Natural killer cell (primary cell): ENCODE measurements at regions not wholly inside any gene's neighbourhood (a gene's known extent, or its start where the extent isn't known, plus 50 kb on each side); places are given as distances from the start of the nearest gene placed in this dataset.

Experiments
- ATAC-seq, 3 donors: fragments of 150-1000 bp in 2 of 3; fragments of 200-7000 bp in 1 of 3; cut with Tn5 transposase; 1 replicate in 1 of 3; 2 replicates in 2 of 3; pipeline ENCODE4 v1.10.0; 2021; ENCODE audit warnings: mild to moderate bottlenecking in 2 of 3, moderate library complexity in 2 of 3
- DNase-seq, 2 donors: peaks; one replicate each; pipeline versions ENCODE4 v3.0.0 to v3.0.0-alpha.2; 2013 to 2021; ENCODE audit warnings: mixed read lengths in 1 of 2
- H3K27ac ChIP-seq: one replicate; pipeline ENCODE4 v1.5.1; 2013; ENCODE audit warnings: mild to moderate bottlenecking, low read length
- H3K27me3 ChIP-seq: one replicate; pipeline ENCODE4 v1.6.1; 2013; ENCODE audit warnings: low read length; ENCODE audit not compliant: control insufficient read depth, insufficient read depth
- H3K36me3 ChIP-seq: one replicate; pipeline ENCODE4 v1.6.1; 2013; ENCODE audit warnings: low read length; ENCODE audit not compliant: control insufficient read depth, insufficient read depth
- H3K4me1 ChIP-seq: one replicate; pipeline ENCODE4 v1.6.1; 2013; ENCODE audit warnings: low read length; ENCODE audit not compliant: control insufficient read depth, insufficient read depth
- H3K4me3 ChIP-seq: one replicate; pipeline ENCODE4 v1.5.1; 2013; ENCODE audit warnings: low read length
- H3K9me3 ChIP-seq: one replicate; pipeline ENCODE4 v1.6.1; 2013; ENCODE audit warnings: low read length; ENCODE audit not compliant: control insufficient read depth, insufficient read depth
- H3K27ac Mint-ChIP-seq, 2 donors: one replicate each; pipeline ENCODE4 v1.8.0; 2022; ENCODE audit warnings: mild to moderate bottlenecking in 2 of 2, mixed read lengths in 2 of 2, moderate library complexity in 1 of 2
- H3K27me3 Mint-ChIP-seq, 2 donors: one replicate each; pipeline ENCODE4 v1.8.0; 2022; ENCODE audit warnings: low read depth in 2 of 2, mixed read lengths in 2 of 2
- H3K36me3 Mint-ChIP-seq: one replicate; pipeline ENCODE4 v1.8.0; 2022; ENCODE audit warnings: mixed read lengths
- H3K4me1 Mint-ChIP-seq, 2 donors: one replicate each; pipeline ENCODE4 v1.8.0; 2022; ENCODE audit warnings: mixed read lengths in 2 of 2
- H3K4me3 Mint-ChIP-seq: one replicate; pipeline ENCODE4 v1.8.0; 2022; ENCODE audit warnings: mild to moderate bottlenecking, moderate library complexity, mixed read lengths
- H3K9me3 Mint-ChIP-seq, 2 donors: one replicate each; pipeline ENCODE4 v1.8.0; 2022; ENCODE audit warnings: mixed read lengths in 2 of 2
- CTCF ChIP-seq: fragments of 200-600 bp; IDR thresholded peaks from one replicate; pipeline ENCODE4 v1.8.0; 2022; ENCODE audit warnings: antibody characterized with exemption
- WGBS: methylation state at CpG from one replicate; pipeline ENCODE4 v1.1.7; 2013; ENCODE audit warnings: missing lambda C conversion rate; ENCODE audit not compliant: insufficient coverage; 5-methylcytosine and 5-hydroxymethylcytosine counted together
- intact Hi-C: fragments of 100-400 bp; cut with micrococcal nuclease; formaldehyde crosslinking; loops from one replicate; pipeline ENCODE4 v1.14.2; 2022

GRCh38 chr13:83350569-83350968, 531.7 kb downstream of the SLITRK1 start:
- H3K27me3 ChIP-seq, result no peaks in the 10 kb centered on the region
- Mint-ChIP-seq H3K9me3 (peaks cover 10 to 16% of the 10 kb centered on the region in 2 donors), H3K36me3 (no peaks in the 10 kb centered on the region), H3K27me3 (no peaks in the 10 kb centered on the region), H3K4me3 (no peak overlapping the region), H3K27ac (no peak overlapping the region), H3K4me1 (no peaks in the 10 kb centered on the region)
- no peak for TF ChIP-seq CTCF
- H3K9me3 ChIP-seq, result no peaks in the 10 kb centered on the region
- no peak for ATAC-seq
- DNase-seq, result no peak
- intact Hi-C loops, result no loop called here
- no peaks in the 10 kb centered on the region for H3K4me1 ChIP-seq
- H3K4me3 ChIP-seq, result no peak overlapping the region
- WGBS, result 91% methylated on average over 2 of the region's 2 CpGs
- H3K27ac ChIP-seq, result no peak overlapping the region
- no peaks in the 10 kb centered on the region for H3K36me3 ChIP-seq

GRCh38 chr13:83344518-83344917, 537.8 kb downstream of the SLITRK1 start:
- peaks cover 18 to 25% of the 10 kb centered on the region in 2 donors for H3K9me3 Mint-ChIP-seq
- Histone ChIP-seq H3K9me3 (peaks cover 4% of the 10 kb centered on the region), H3K27ac (no peak overlapping the region), H3K27me3 (no peaks in the 10 kb centered on the region), H3K4me3 (no peak overlapping the region), H3K4me1 (no peaks in the 10 kb centered on the region), H3K36me3 (no peaks in the 10 kb centered on the region)
- peaks cover 15% of the 10 kb centered on the region for H3K36me3 Mint-ChIP-seq
- 100% methylated on average over 1 of the region's 2 CpGs for WGBS
- ATAC-seq (no peak), DNase-seq (no peak)
- no peaks in the 10 kb centered on the region for H3K27me3 Mint-ChIP-seq
- no peak overlapping the region for H3K27ac Mint-ChIP-seq
- no peaks in the 10 kb centered on the region for H3K4me1 Mint-ChIP-seq
- intact Hi-C loops, result no loop called here
- TF ChIP-seq CTCF, result no peak
- no peak overlapping the region for H3K4me3 Mint-ChIP-seq

- DNase-seq, result no peak
- H3K27ac Mint-ChIP-seq, result no peak overlapping the region
- no peaks in the 10 kb centered on the region for H3K4me1 Mint-ChIP-seq
- no peaks in the 10 kb centered on the region for H3K27me3 Mint-ChIP-seq
- Histone ChIP-seq H3K27ac (no peak overlapping the region), H3K36me3 (no peaks in the 10 kb centered on the region), H3K4me3 (no peak overlapping the region), H3K27me3 (no peaks in the 10 kb centered on the region), H3K4me1 (no peaks in the 10 kb centered on the region), H3K9me3 (peaks cover 4% of the 10 kb centered on the region)
- H3K4me3 Mint-ChIP-seq, result no peak overlapping the region
- peaks cover 14% of the 10 kb centered on the region in 2 donors for H3K9me3 Mint-ChIP-seq
- no peak for TF ChIP-seq CTCF
- ATAC-seq, result no peak
- intact Hi-C loops, result no loop called here
- WGBS, result 95% methylated on average over 1 of the region's 2 CpGs
- peaks cover 15% of the 10 kb centered on the region for H3K36me3 Mint-ChIP-seq
These were observed 542.1 kb downstream of the SLITRK1 start for GRCh38 chr13:83340170-83340569.

GRCh38 chr13:83333614-83334388, 548.5 kb downstream of the SLITRK1 start:
- 78% methylated on average over 5 of the region's 7 CpGs for WGBS
- no peak overlapping the region for H3K27ac Mint-ChIP-seq
- Histone ChIP-seq H3K4me3 (no peak overlapping the region), H3K36me3 (no peaks in the 10 kb centered on the region), H3K27me3 (no peaks in the 10 kb centered on the region), H3K9me3 (no peaks in the 10 kb centered on the region), H3K4me1 (no peaks in the 10 kb centered on the region), H3K27ac (no peak overlapping the region)
- H3K27me3 Mint-ChIP-seq, result no peaks in the 10 kb centered on the region
- peaks cover under 1% of the 10 kb centered on the region for H3K36me3 Mint-ChIP-seq
- ATAC-seq (no peak), DNase-seq (no peak)
- no peaks in the 10 kb centered on the region for H3K4me1 Mint-ChIP-seq
- H3K9me3 Mint-ChIP-seq, result peaks cover 14 to 15% of the 10 kb centered on the region in 2 donors
- no peak overlapping the region for H3K4me3 Mint-ChIP-seq
- intact Hi-C loops, result no loop called here
- TF ChIP-seq CTCF, result no peak
